Neural cell (in vitro differentiated cells): ENCODE measurements at regions not wholly inside any gene's neighbourhood (a gene's known extent, or its start where the extent isn't known, plus 50 kb on each side); places are given as distances from the start of the nearest gene placed in this dataset.

Source experiments
- POLR2AphosphoS5 ChIP-seq: IDR thresholded peaks from 2 replicates; pipeline ENCODE4 v1.6.1; 2012
- TF ChIP-seq, protein P1 (sequence below): fragments of 450-650 bp; IDR thresholded peaks from 2 replicates; pipeline ENCODE4 v1.5.1; 2014; ENCODE audit warnings: antibody characterized with exemption, mild to moderate bottlenecking, moderate library complexity; ENCODE audit not compliant: poor library complexity, severe bottlenecking

DNA sequence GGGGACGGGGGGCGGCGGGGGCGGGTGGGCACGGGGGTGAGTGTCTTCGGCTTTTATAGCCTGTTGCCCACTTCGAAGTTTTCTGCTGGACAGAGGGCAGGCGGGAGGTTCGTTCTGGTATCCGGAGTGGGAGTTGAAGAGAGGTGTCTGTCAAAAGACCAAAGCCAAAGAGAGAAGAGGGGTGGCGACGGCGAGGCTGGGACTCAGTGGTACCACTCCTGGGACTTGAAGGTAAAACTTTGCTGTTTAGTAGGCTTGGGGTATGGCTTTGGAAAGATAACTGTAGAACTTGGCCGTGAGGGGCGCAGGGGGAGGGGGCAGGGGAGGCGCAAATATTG is 215.8 kb upstream of the DTNA start:
- TF ChIP-seq, protein P1, sequence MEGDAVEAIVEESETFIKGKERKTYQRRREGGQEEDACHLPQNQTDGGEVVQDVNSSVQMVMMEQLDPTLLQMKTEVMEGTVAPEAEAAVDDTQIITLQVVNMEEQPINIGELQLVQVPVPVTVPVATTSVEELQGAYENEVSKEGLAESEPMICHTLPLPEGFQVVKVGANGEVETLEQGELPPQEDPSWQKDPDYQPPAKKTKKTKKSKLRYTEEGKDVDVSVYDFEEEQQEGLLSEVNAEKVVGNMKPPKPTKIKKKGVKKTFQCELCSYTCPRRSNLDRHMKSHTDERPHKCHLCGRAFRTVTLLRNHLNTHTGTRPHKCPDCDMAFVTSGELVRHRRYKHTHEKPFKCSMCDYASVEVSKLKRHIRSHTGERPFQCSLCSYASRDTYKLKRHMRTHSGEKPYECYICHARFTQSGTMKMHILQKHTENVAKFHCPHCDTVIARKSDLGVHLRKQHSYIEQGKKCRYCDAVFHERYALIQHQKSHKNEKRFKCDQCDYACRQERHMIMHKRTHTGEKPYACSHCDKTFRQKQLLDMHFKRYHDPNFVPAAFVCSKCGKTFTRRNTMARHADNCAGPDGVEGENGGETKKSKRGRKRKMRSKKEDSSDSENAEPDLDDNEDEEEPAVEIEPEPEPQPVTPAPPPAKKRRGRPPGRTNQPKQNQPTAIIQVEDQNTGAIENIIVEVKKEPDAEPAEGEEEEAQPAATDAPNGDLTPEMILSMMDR, result no peak
- TF ChIP-seq POLR2AphosphoS5, result no peak
